ENCODE measurements at regions not wholly inside any gene's neighbourhood (a gene's known extent, or its start where the extent isn't known, plus 50 kb on each side); places are given as distances from the start of the nearest gene placed in this dataset.

GRCh38 chr4:117773064-117773936 lies 261.0 kb upstream of the NDST3 start:
- DNase-seq (ENCODE audit: low read depth, low spot score): no peak

DNA sequence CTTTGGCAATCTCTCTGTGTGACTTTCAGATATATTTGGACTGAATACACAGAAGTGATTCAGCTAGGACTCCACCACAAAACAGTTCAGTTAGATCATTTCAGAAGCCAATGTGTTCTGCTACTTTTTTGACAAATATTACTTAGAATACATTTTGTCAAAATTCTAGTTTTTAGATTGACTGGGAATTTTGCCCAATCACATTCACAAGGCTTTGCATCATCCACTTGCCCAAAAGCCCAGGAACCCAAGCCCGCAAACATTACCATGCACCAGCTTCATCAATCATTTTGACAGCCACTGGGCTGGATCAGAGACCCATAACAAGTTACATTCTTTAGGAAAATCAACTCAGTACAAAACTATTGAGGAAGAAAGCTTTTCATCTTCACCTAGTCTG lies 256.6 kb upstream of the NDST3 start:
- no peak overlapping the region for H3K4me3 ChIP-seq (ENCODE audit: low read depth, low read length)
- ChIA-PET POLR2A (no interaction called here), CTCF (no interaction called here)
- no peak for TF ChIP-seq CTCF (IDR thresholded peaks at IDR 0.05; ENCODE audit: insufficient read depth, low read length, missing control alignments)
- no peak for DNase-seq (ENCODE audit: low read depth, low spot score)

More at GRCh38 chr4:117773064-117773936, 261.0 kb upstream of the NDST3 start:
- CTCF ChIA-PET: no interaction called here
- no peak for TF ChIP-seq CTCF (IDR thresholded peaks at IDR 0.05; ENCODE audit: insufficient read depth, low read length, missing control alignments)
- POLR2A ChIA-PET: no interaction called here
- H3K4me3 ChIP-seq (ENCODE audit: low read depth, low read length): no peak overlapping the region

DNA sequence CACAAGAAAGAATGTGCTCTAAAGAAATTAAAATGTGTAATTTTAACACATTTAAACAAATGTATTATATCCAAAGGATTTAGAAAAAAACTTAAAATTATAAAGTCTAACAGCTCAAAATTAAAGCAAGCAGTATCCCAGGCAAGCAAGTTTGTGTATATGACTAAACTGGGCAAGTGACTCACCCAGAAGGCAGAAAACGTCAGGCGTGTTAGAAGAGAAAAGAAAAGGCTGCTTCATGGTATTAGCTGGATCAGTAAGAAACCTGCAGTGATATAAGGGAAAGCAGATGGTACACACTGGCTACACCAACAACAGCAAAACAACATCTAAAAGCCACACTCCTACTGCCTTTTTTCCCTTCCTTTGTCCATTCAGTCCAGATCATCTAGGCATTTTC lies 250.6 kb upstream of the NDST3 start:
- CTCF ChIA-PET: interaction anchor here (0.6 kb wide), 1 partner anchor 440 kb away, joined by 3 read pairs; no protein-coding TSS in a partner anchor

GRCh38 chr4:117784266-117784665 lies 250.0 kb upstream of the NDST3 start:
- no peak for DNase-seq (ENCODE audit: low read depth, low spot score)
- no peak for TF ChIP-seq CTCF (IDR thresholded peaks at IDR 0.05; ENCODE audit: insufficient read depth, low read length, missing control alignments)
- H3K4me3 ChIP-seq (ENCODE audit: low read depth, low read length): no peak overlapping the region
- POLR2A ChIA-PET: no interaction called here
- CTCF ChIA-PET: interaction anchor here (0.6 kb wide), 1 partner anchor 440 kb away, joined by 3 read pairs; no protein-coding TSS in a partner anchor

More for the DNA sequence above, 250.6 kb upstream of the NDST3 start:
- no peak for TF ChIP-seq CTCF (IDR thresholded peaks at IDR 0.05; ENCODE audit: insufficient read depth, low read length, missing control alignments)
- H3K4me3 ChIP-seq (ENCODE audit: low read depth, low read length): no peak overlapping the region
- POLR2A ChIA-PET: no interaction called here
- DNase-seq (ENCODE audit: low read depth, low spot score): no peak

DNA sequence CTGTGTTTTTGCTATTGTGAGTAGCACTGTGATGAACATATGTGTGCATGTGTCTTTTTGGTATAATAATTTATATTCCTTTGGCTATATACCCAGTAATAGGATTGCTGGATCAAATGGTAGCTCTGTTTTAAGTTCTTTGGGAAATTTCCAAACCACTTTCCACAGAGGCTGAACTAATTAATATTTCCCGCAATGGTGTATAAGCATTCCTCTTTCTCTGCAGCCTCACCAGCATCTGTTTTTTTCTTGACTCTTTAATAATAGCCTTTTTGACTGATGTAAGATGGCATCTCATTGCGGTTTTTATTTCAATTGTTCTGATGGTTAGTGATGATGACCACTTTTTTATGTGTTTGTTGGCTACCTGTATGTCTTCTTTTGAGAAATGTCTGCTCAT lies 247.7 kb upstream of the NDST3 start:
- ChIA-PET CTCF (no interaction called here), POLR2A (no interaction called here)
- H3K4me3 ChIP-seq (ENCODE audit: low read depth, low read length): no peak overlapping the region
- TF ChIP-seq CTCF (IDR thresholded peaks at IDR 0.05; ENCODE audit: insufficient read depth, low read length, missing control alignments): no peak
- no peak for DNase-seq (ENCODE audit: low read depth, low spot score)

DNA sequence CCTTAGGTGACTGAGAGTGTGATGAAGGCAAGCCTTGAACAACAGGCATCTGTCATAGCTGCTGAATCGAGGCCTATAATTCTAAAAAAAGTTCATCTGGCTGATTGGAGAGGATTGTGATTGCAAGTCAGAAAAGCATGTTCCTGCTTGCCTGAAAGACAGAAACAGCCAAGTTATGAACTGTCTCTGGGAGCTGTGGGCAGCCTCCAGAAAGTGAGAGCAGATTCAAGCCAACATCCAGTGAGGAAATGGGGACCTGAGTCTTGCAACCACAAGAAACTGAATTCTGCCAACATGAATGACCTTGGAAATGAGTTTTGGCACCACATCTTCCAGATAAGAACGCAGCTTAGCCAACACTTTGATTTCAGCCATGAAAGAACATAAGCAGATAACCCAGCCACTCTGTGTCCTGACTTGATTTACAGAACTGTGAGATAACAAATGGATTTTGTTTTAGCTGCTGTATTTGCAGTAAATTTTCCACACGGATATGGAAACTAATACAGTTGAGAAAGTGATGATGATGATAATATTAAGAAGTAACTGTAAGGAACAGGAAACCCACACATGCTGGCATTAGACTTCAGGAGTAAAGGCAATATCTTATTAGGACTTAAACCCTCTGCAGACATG lies 240.3 kb upstream of the NDST3 start:
- ChIA-PET POLR2A (no interaction called here), CTCF (no interaction called here)
- no peak for DNase-seq (ENCODE audit: low read depth, low spot score)
- H3K4me3 ChIP-seq (ENCODE audit: low read depth, low read length): no peak overlapping the region
- no peak for TF ChIP-seq CTCF (IDR thresholded peaks at IDR 0.05; ENCODE audit: insufficient read depth, low read length, missing control alignments)

Measured in AG04449 (cell line).